T47D (cell line): ENCODE measurements at regions not wholly inside any gene's neighbourhood (a gene's known extent, or its start where the extent isn't known, plus 50 kb on each side); places are given as distances from the start of the nearest gene placed in this dataset.

Experiments used
- DNase-seq, 2 experiments: peaks; one replicate each; pipeline versions ENCODE4 v3.0.0 to v3.0.0-alpha.2; 2011 to 2012; ENCODE audit warnings: low read depth in 1 of 2, low spot score in 1 of 2
- JUND ChIP-seq: IDR thresholded peaks from 2 replicates; pipeline ENCODE4 v1.6.1; 2012; ENCODE audit warnings: low read depth
- in situ Hi-C: cut with HindIII; loops from 2 replicates; pipeline ENCODE4 v1.10.0; 2016; ENCODE audit warnings: low sequenced_read_pairs, low pct_unique_long_range_greater_than_20kb

DNA sequence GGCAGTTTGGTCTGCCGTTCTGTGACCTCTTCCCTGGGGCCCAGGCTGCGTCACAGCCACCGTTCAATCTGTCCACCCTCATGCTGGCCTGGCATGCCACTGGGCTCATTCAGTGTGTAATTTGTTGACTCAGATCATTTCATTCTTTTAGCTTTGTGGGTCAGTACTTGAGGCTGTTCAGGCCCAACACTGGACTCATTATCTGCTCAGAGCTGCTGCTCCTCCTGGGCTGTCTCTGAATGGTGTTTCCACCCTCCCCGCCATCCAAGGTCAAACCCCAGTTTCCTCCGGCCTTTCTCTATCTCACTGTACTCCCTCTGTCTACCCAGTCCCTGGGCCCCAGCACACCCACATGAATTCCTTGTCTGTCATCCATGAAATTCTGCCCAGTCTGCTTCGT, 152.4 kb upstream of the NCK2 start:
- no peak for DNase-seq
- in situ Hi-C loops = no loop called here
- TF ChIP-seq JUND = no peak

- TF ChIP-seq JUND = no peak
- in situ Hi-C loops = no loop called here
- peak in 1 of 2 experiments; percentile 34 for DNase-seq
These were observed 153.7 kb upstream of the NCK2 start for GRCh38 chr2:105590780-105591660.

DNA sequence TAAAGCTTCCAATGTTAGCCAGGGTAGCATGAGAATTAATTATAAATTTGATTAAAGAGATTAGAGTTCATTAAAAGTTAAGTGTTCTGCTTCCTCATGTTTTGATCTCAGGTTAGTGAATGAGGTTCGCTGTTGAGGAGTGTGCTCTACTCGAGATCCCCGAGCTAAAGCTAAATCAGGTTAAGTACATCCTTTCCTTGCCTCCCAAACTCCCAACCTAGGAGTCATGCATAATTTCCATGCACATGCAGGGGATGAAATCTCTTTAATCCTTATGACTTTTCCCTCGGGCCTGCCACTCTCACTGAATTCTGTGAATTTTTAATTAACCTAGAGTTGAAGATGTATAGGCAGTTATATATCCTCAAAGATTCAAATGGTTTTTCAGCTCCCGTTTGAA, 156.1 kb upstream of the NCK2 start:
- DNase-seq = no peak
- in situ Hi-C loops = no loop called here
- no peak for TF ChIP-seq JUND

DNA sequence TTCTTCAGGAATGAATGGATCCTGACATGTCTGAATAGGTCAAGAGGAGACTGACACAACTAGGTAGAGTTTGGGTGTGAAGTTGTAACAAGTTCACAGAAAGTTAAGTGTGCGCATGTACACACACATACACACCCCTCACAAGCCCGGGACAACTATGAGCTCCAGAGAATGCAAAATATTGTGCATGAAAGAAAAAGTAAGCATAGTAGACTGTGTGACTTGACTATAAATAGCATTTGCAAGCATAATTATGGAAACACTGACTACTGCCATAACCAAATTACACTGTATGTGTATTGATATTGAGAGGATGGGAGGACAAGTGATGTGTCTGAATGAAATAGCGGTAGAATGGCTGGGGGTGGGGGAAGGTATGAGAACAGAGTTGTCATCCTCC, 157.1 kb upstream of the NCK2 start:
- no peak for TF ChIP-seq JUND
- in situ Hi-C loops = no loop called here
- no peak for DNase-seq

DNA sequence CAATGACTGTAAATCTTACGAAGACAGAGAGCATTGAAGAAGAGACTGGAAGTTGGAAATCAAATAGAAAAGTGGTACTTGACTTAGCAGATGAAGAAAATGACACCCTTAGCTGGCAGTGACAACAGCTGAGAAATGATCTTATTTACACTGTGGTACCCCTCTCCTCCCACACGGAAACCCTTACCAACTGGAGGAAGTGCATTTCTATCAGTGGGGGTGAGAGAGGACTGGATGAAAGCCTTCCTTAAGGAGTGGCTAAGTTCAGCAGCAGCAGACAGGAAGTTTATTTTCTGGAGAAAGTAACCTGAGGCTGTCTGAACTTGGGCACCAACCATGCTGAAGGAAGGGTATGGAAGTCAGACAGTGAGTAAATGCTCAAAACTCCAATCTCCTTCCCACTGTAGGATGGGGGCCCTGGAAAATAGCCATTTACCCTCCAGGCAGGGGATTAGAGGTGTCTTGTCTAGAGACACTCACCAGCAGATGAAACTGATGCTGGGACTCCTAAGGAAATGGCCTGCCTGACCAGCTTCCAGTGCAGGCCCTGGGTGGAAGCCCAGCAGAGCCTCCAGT, 160.2 kb upstream of the NCK2 start:
- no peak for DNase-seq
- in situ Hi-C loops = no loop called here
- no peak for TF ChIP-seq JUND

DNA sequence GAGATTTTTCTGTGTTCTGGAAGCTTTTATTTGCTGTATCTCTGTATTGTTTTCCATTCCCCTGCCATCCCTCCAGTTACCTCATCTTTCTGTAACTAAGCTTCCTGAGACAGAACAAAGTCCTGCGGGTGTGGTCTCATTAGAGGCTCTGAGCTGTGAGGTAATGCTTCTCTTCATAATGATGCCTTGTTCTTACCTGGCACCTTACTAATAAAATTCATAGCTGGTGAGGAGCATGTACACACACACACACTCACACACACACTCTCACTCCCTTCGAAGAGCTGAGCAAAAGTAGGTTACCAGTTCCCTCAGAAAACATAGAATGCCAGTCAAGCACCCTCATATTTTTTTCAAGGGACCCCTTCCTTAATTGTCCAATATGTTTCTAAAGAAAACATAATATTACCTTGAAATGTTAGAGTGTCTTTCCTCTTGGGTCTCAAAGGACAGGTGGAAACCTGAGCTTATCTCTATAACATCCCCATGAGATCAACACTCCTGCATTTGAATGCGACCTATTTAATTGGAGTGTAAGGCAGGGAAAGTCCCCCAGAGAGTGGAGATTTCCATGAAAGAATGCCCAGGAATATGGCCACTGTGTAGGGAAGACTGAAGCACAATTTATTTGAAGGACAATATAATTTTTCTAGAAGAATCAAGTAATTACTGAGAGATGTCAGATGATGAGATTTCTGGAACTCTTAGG, 161.6 kb upstream of the NCK2 start:
- in situ Hi-C loops = no loop called here
- TF ChIP-seq JUND = no peak
- no peak for DNase-seq

- in situ Hi-C loops = no loop called here
- no peak for DNase-seq
- no peak for TF ChIP-seq JUND
These were observed 163.2 kb upstream of the NCK2 start for GRCh38 chr2:105581555-105581944.

DNA sequence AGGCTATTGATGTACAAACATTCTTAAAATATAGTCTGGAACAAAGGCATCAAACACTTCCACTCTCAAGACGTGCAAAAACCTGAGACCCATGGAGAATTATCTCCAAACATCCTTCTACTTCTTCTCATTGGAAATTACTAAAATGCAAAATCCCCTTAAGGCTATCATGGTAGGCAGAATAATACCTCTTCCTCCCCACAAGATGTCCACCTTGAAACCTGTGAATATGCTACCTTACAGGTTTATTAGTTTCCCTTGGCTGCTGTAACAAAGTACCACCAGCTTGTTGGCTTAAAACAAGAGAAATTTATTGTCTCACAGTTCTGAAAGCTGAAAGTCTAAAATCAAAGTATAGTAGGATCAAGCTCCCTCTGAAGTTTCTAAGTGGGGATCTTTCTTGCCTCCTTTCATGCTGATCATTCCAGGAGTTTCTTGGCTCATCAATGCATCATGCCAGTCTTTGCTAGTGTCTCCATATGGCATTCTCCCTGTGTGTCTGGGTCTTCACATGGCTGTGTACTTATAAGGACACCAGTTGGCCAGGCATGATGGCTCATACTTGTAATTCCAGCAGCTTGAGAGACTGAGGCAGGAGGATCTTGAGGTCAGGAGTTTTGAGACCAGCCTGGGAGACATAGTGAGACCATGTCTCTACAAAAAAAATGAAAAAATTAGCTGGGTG, 163.7 kb upstream of the NCK2 start:
- no peak for TF ChIP-seq JUND
- in situ Hi-C loops = no loop called here

DNA sequence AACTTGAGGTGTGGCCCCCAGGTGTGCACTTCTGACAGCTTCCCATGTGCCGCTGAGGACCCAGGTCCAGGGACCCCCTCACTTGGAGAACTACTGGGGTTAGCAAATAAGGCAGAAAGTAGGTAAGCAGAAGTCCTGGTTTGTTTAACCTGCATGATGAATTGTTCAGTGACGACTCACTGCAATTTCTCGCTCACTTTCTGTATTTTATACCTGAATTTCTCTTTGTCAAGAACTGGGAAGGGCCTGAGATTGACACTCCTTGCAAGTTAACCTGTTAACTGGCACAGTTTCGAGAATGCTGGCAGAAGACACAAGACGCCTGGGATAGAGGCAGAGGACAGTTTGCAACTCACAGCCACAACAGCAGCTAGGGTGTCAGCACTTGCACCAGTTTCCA, 164.5 kb upstream of the NCK2 start:
- in situ Hi-C loops = no loop called here
- no peak for DNase-seq
- no peak for TF ChIP-seq JUND

More for the DNA sequence above, 163.7 kb upstream of the NCK2 start:
- peak in 1 of 2 experiments; percentile 14 for DNase-seq

- in situ Hi-C loops = no loop called here
- no peak for TF ChIP-seq JUND
- no peak for DNase-seq
These were observed 166.5 kb upstream of the NCK2 start for GRCh38 chr2:105578166-105578565.

GRCh38 chr2:105577762-105578161, 166.9 kb upstream of the NCK2 start:
- no peak for TF ChIP-seq JUND
- in situ Hi-C loops = no loop called here
- no peak for DNase-seq

GRCh38 chr2:105576440-105577241, 168.1 kb upstream of the NCK2 start:
- in situ Hi-C loops = no loop called here
- TF ChIP-seq JUND = no peak
- DNase-seq = peak; percentile 8 to 74
